Hindlimb muscle (tissue), 1 donor: ENCODE measurements at regions not wholly inside any gene's neighbourhood (a gene's known extent, or its start where the extent isn't known, plus 50 kb on each side); places are given as distances from the start of the nearest gene placed in this dataset.

Source experiments
- DNase-seq: peaks from one replicate; pipeline ENCODE4 v3.0.0-alpha.2; 2013

GRCh38 chr11:119545978-119546915 lies 123.3 kb upstream of the THY1 start:
- DNase-seq = no peak

GRCh38 chr11:119540370-119541125 lies 117.6 kb upstream of the THY1 start:
- no peak for DNase-seq

GRCh38 chr11:119539583-119539982 lies 116.6 kb upstream of the THY1 start:
- no peak for DNase-seq

- DNase-seq = no peak
Observed at GRCh38 chr11:119538753-119539152, 115.8 kb upstream of the THY1 start.

- DNase-seq = no peak
Observed at GRCh38 chr11:119537306-119538253, 114.6 kb upstream of the THY1 start.

- DNase-seq = no peak
Observed at GRCh38 chr11:119536801-119537200, 113.8 kb upstream of the THY1 start.

- DNase-seq = peak; percentile 22
Observed at GRCh38 chr11:119533921-119534736, 111.2 kb upstream of the THY1 start.

GRCh38 chr11:119533462-119533861 lies 110.5 kb upstream of the THY1 start:
- DNase-seq = no peak

- DNase-seq = no peak
Observed at GRCh38 chr11:119532551-119532950, 109.6 kb upstream of the THY1 start.

- no peak for DNase-seq
Observed at GRCh38 chr11:119531623-119532022, 108.7 kb upstream of the THY1 start.

GRCh38 chr11:119531056-119531455 lies 108.1 kb upstream of the THY1 start:
- no peak for DNase-seq

GRCh38 chr11:119530509-119530908 lies 107.5 kb upstream of the THY1 start:
- no peak for DNase-seq

GRCh38 chr11:119529936-119530335 lies 107.0 kb upstream of the THY1 start:
- no peak for DNase-seq

- no peak for DNase-seq
Observed at GRCh38 chr11:119529063-119529845, 106.3 kb upstream of the THY1 start.

- no peak for DNase-seq
Observed at GRCh38 chr11:119525867-119526196, 102.9 kb upstream of the THY1 start.

GRCh38 chr11:119525180-119525866 lies 102.4 kb upstream of the THY1 start:
- DNase-seq = no peak

GRCh38 chr11:119523539-119524157 lies 100.7 kb upstream of the THY1 start:
- DNase-seq = no peak

GRCh38 chr11:119522609-119523008 lies 99.6 kb upstream of the THY1 start:
- DNase-seq = no peak

- no peak for DNase-seq
Observed at GRCh38 chr11:119521551-119521950, 98.6 kb upstream of the THY1 start.

- no peak for DNase-seq
Observed at GRCh38 chr11:119520966-119521365, 98.0 kb upstream of the THY1 start.
